GM12878 (cell line): ENCODE measurements at regions not wholly inside any gene's neighbourhood (a gene's known extent, or its start where the extent isn't known, plus 50 kb on each side); places are given as distances from the start of the nearest gene placed in this dataset.

ENCODE experiments used
- ATAC-seq: fragments of 200-7000 bp; cut with Tn5 transposase; 3 replicates; pipeline ENCODE4 v1.9.1; 2020; ENCODE audit warnings: mild to moderate bottlenecking, moderate library complexity
- BruUV-seq: library from RNA; stranded (reverse); fragments of 400-500 nt; replicated peaks from 2 replicates; lab custom pipeline; 2021; lab: Mats Ljungman, UMichigan
- CTCF ChIA-PET: fragments of 300-600 bp; sonication (Branson Sonifier 250); formaldehyde crosslinking; extraction: SDS; loops from one replicate; lab custom pipeline; 2021; ENCODE audit warnings: inconsistent platforms; lab: Yijun Ruan, JAX
- POLR2A ChIA-PET: fragments of 350-600 bp; formaldehyde crosslinking; extraction: SDS; loops from one replicate; lab custom pipeline; 2021; ENCODE audit warnings: inconsistent platforms; lab: Charles Lee
- RAD21 ChIA-PET: fragments of 300-600 bp; sonication (Branson Sonifier 250); formaldehyde crosslinking; loops from one replicate; lab custom pipeline; 2023; ENCODE audit warnings: antibody characterized with exemption; ENCODE audit not compliant: unreplicated experiment; lab: Charles Lee
- SMC1A ChIA-PET: fragments of 300-600 bp; sonication (Branson Sonifier 250); formaldehyde crosslinking; loops from one replicate; lab custom pipeline; 2023; ENCODE audit not compliant: unreplicated experiment, uncharacterized antibody; lab: Charles Lee
- DNase-seq: peaks from one replicate; pipeline ENCODE4 v3.0.0-alpha.2; 2011; ENCODE audit warnings: low read depth, low spot score
- FAIRE-seq: peaks from 3 replicates; lab custom pipeline; 2011; peaks lifted over from hg19 to GRCh38; lab: Jason Lieb, UNC
- H2AFZ ChIP-seq: 2 replicates; pipeline ENCODE4 v1.6.0; 2011; ENCODE audit warnings: low read depth, low read length, control low read depth; ENCODE audit not compliant: control insufficient read depth
- H3K27ac ChIP-seq: 2 replicates; pipeline ENCODE4 v1.5.1; 2011; ENCODE audit warnings: control low read depth; ENCODE audit not compliant: control insufficient read depth, insufficient read depth
- H3K27me3 ChIP-seq, 2 experiments: replicated peaks in 1 of 2; 2 replicates each; pipeline versions ENCODE4 v1.6.0 to v1.6.1; 2011; ENCODE audit warnings: low read length in 1 of 2; ENCODE audit not compliant: control insufficient read depth in 2 of 2, insufficient read depth in 2 of 2
- H3K36me3 ChIP-seq, 2 experiments: 2 replicates each; pipeline ENCODE4 v1.5.1; 2011; ENCODE audit warnings: low read length in 1 of 2; ENCODE audit not compliant: control insufficient read depth in 2 of 2, insufficient read depth in 2 of 2
- H3K4me1 ChIP-seq: 2 replicates; pipeline ENCODE4 v1.6.1; 2011; ENCODE audit warnings: mild to moderate bottlenecking, low read length, moderate library complexity, mixed read lengths; ENCODE audit not compliant: control insufficient read depth, insufficient read depth
- H3K4me2 ChIP-seq: 2 replicates; pipeline ENCODE4 v1.6.0; 2011; ENCODE audit warnings: control low read depth; ENCODE audit not compliant: control insufficient read depth, insufficient read depth
- H3K4me3 ChIP-seq: fragments of 200-600 bp; sonication (generic); 2 replicates; pipeline ENCODE4 v1.5.1; 2016
- H3K79me2 ChIP-seq: 2 replicates; pipeline ENCODE4 v1.6.0; 2011; ENCODE audit warnings: low read length; ENCODE audit not compliant: control insufficient read depth, insufficient read depth
- H3K9ac ChIP-seq: 2 replicates; pipeline ENCODE4 v1.8.0; 2011; ENCODE audit warnings: low read length, control low read depth, mixed read lengths; ENCODE audit not compliant: control insufficient read depth, insufficient read depth
- H3K9me3 ChIP-seq: replicated peaks from 3 replicates; pipeline ENCODE4 v1.5.1; 2011; ENCODE audit warnings: mild to moderate bottlenecking, low read length; ENCODE audit not compliant: control insufficient read depth, insufficient read depth
- H4K20me1 ChIP-seq: 2 replicates; pipeline ENCODE4 v1.6.0; 2011; ENCODE audit not compliant: control insufficient read depth, insufficient read depth
- FOS ChIP-seq: IDR thresholded peaks from 3 replicates; pipeline ENCODE4 v1.6.1; 2011; ENCODE audit warnings: borderline replicate concordance; ENCODE audit not compliant: insufficient read length; ENCODE audit errors: extremely low read depth
- IKZF1 ChIP-seq: fragments of 450-650 bp; conservative IDR thresholded peaks from 2 replicates; pipeline ENCODE4 v1.6.1; 2017; ENCODE audit warnings: antibody characterized with exemption, mild to moderate bottlenecking
- POU2F2 ChIP-seq: IDR thresholded peaks from 3 replicates; pipeline ENCODE4 v1.6.1; 2011; ENCODE audit warnings: low read depth, mild to moderate bottlenecking, low read length, borderline replicate concordance
- SIN3A ChIP-seq: IDR thresholded peaks from 2 replicates; pipeline ENCODE4 v1.6.1; 2012; ENCODE audit warnings: low read depth, low read length, improper control_type of control experiment
- SMC3 ChIP-seq: IDR thresholded peaks from 2 replicates; pipeline ENCODE4 v1.6.1; 2011; ENCODE audit warnings: low read length, improper control_type of control experiment, borderline replicate concordance
- WRNIP1 ChIP-seq: IDR thresholded peaks from 2 replicates; pipeline ENCODE4 v1.6.1; 2011; ENCODE audit warnings: low read depth, low read length, improper control_type of control experiment, borderline replicate concordance
- WGBS: methylation state at CpG from one replicate; pipeline ENCODE4 v1.1.6; 2016; ENCODE audit warnings: low lambda C conversion rate; ENCODE audit not compliant: insufficient replicate concordance, insufficient coverage; ENCODE audit errors: missing lambda C conversion rate; 5-methylcytosine and 5-hydroxymethylcytosine counted together
- in situ Hi-C: fragments of 300-500 bp; cut with MboI; formaldehyde crosslinking; loops from 9 replicates; pipeline ENCODE4 v1.14.3; 2018; ENCODE audit warnings: mixed read lengths
- intact Hi-C: fragments of 100-400 bp; cut with micrococcal nuclease; formaldehyde crosslinking; loops from one replicate; pipeline ENCODE4 v1.14.2; 2022; ENCODE audit not compliant: unreplicated experiment
- TF ChIP-seq, protein P1 (sequence below): fragments of 450-650 bp; IDR thresholded peaks from 2 replicates; pipeline ENCODE4 v1.6.1; 2017; ENCODE audit warnings: low read depth, mild to moderate bottlenecking, moderate library complexity
- TF ChIP-seq, protein P2 (sequence below): fragments of 450-650 bp; formaldehyde crosslinking; IDR thresholded peaks from 2 replicates; pipeline ENCODE4 v1.5.0; 2022; ENCODE audit warnings: mild to moderate bottlenecking, missing genetic modification characterization
- TF ChIP-seq, protein P3 (sequence below): fragments of 450-650 bp; IDR thresholded peaks from 2 replicates; pipeline ENCODE4 v1.6.1; 2018; ENCODE audit warnings: borderline replicate concordance, mild to moderate bottlenecking; ENCODE audit not compliant: partially characterized antibody
- TF ChIP-seq, protein P4 (sequence below): fragments of 150-350 bp; IDR thresholded peaks from 2 replicates; pipeline ENCODE4 v1.6.1; 2016; ENCODE audit warnings: low read depth, low read length

DNA sequence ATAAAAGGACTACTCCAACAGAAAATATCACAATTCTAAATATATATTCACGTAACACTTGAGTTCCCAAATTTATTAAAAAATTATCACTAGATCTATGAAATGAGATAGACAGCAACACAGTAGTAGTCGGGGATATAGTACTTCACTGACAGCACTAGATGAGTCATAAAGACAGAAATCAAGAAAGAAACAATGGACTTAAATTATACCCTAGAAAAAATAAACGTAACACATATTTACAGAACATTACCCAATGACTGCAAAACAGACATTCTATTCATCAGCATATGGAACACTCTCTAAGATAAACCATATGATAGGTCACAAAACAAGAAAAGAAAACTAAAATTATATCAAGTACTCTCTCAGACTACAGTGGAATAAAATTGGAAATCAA is 429.4 kb downstream of the MBD2 start:
- Histone ChIP-seq H3K27me3 (no peaks in the 10 kb centered on the region), H3K27ac (no peak overlapping the region), H4K20me1 (no peaks in the 10 kb centered on the region), H3K9me3 (no peaks in the 10 kb centered on the region), H3K36me3 (no peaks in the 10 kb centered on the region), H3K4me1 (no peaks in the 10 kb centered on the region), H3K9ac (no peak overlapping the region), H2AFZ (no peak overlapping the region), H3K79me2 (no peaks in the 10 kb centered on the region), H3K4me2 (no peak overlapping the region), H3K4me3 (no peak overlapping the region)
- ChIA-PET SMC1A (no interaction called here), RAD21 (no interaction called here), POLR2A (no interaction called here), CTCF (no interaction called here)
- DNase-seq, result no peak
- in situ Hi-C loops, result no loop called here
- no peak for ATAC-seq
- no TSS peak for BruUV-seq
- 22% methylated on average over 3 of the region's 3 CpGs for WGBS
- FAIRE-seq, result no peak
- intact Hi-C loops, result no loop called here
- no peak for TF ChIP-seq POU2F2
- TF ChIP-seq FOS, result no peak
- no peak for TF ChIP-seq SIN3A
- TF ChIP-seq, protein P1, sequence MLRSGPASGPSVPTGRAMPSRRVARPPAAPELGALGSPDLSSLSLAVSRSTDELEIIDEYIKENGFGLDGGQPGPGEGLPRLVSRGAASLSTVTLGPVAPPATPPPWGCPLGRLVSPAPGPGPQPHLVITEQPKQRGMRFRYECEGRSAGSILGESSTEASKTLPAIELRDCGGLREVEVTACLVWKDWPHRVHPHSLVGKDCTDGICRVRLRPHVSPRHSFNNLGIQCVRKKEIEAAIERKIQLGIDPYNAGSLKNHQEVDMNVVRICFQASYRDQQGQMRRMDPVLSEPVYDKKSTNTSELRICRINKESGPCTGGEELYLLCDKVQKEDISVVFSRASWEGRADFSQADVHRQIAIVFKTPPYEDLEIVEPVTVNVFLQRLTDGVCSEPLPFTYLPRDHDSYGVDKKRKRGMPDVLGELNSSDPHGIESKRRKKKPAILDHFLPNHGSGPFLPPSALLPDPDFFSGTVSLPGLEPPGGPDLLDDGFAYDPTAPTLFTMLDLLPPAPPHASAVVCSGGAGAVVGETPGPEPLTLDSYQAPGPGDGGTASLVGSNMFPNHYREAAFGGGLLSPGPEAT, result no peak
- TF ChIP-seq IKZF1, result no peak
- TF ChIP-seq, protein P2, sequence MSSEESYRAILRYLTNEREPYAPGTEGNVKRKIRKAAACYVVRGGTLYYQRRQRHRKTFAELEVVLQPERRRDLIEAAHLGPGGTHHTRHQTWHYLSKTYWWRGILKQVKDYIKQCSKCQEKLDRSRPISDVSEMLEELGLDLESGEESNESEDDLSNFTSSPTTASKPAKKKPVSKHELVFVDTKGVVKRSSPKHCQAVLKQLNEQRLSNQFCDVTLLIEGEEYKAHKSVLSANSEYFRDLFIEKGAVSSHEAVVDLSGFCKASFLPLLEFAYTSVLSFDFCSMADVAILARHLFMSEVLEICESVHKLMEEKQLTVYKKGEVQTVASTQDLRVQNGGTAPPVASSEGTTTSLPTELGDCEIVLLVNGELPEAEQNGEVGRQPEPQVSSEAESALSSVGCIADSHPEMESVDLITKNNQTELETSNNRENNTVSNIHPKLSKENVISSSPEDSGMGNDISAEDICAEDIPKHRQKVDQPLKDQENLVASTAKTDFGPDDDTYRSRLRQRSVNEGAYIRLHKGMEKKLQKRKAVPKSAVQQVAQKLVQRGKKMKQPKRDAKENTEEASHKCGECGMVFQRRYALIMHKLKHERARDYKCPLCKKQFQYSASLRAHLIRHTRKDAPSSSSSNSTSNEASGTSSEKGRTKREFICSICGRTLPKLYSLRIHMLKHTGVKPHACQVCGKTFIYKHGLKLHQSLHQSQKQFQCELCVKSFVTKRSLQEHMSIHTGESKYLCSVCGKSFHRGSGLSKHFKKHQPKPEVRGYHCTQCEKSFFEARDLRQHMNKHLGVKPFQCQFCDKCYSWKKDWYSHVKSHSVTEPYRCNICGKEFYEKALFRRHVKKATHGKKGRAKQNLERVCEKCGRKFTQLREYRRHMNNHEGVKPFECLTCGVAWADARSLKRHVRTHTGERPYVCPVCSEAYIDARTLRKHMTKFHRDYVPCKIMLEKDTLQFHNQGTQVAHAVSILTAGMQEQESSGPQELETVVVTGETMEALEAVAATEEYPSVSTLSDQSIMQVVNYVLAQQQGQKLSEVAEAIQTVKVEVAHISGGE (CRISPR knock-in tag), result no peak
- TF ChIP-seq, protein P3, sequence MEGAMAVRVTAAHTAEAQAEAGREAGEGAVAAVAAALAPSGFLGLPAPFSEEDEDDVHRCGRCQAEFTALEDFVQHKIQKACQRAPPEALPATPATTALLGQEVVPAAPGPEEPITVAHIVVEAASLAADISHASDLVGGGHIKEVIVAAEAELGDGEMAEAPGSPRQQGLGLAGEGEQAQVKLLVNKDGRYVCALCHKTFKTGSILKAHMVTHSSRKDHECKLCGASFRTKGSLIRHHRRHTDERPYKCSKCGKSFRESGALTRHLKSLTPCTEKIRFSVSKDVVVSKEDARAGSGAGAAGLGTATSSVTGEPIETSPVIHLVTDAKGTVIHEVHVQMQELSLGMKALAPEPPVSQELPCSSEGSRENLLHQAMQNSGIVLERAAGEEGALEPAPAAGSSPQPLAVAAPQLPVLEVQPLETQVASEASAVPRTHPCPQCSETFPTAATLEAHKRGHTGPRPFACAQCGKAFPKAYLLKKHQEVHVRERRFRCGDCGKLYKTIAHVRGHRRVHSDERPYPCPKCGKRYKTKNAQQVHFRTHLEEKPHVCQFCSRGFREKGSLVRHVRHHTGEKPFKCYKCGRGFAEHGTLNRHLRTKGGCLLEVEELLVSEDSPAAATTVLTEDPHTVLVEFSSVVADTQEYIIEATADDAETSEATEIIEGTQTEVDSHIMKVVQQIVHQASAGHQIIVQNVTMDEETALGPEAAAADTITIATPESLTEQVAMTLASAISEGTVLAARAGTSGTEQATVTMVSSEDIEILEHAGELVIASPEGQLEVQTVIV, result no peak
- TF ChIP-seq SMC3, result no peak
- TF ChIP-seq, protein P4, sequence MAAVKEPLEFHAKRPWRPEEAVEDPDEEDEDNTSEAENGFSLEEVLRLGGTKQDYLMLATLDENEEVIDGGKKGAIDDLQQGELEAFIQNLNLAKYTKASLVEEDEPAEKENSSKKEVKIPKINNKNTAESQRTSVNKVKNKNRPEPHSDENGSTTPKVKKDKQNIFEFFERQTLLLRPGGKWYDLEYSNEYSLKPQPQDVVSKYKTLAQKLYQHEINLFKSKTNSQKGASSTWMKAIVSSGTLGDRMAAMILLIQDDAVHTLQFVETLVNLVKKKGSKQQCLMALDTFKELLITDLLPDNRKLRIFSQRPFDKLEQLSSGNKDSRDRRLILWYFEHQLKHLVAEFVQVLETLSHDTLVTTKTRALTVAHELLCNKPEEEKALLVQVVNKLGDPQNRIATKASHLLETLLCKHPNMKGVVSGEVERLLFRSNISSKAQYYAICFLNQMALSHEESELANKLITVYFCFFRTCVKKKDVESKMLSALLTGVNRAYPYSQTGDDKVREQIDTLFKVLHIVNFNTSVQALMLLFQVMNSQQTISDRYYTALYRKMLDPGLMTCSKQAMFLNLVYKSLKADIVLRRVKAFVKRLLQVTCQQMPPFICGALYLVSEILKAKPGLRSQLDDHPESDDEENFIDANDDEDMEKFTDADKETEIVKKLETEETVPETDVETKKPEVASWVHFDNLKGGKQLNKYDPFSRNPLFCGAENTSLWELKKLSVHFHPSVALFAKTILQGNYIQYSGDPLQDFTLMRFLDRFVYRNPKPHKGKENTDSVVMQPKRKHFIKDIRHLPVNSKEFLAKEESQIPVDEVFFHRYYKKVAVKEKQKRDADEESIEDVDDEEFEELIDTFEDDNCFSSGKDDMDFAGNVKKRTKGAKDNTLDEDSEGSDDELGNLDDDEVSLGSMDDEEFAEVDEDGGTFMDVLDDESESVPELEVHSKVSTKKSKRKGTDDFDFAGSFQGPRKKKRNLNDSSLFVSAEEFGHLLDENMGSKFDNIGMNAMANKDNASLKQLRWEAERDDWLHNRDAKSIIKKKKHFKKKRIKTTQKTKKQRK, result no peak
- no peak for TF ChIP-seq WRNIP1
